GM18873 (cell line): ENCODE measurements at regions not wholly inside any gene's neighbourhood (a gene's known extent, or its start where the extent isn't known, plus 50 kb on each side); places are given as distances from the start of the nearest gene placed in this dataset.
A peak's percentile ranks its signal among the peaks of the same experiment; 100 is the strongest.
"Not testable (repeated sequence)": the region's sequence is repeated elsewhere in the genome, so short reads cannot be mapped to it uniquely, and the experiment has no call there.

Experiments used
- ATAC-seq: cut with Tn5 transposase; IDR thresholded peaks from one replicate; pipeline ENCODE4 v1.9.1; 2021; ENCODE audit warnings: mild to moderate bottlenecking, moderate library complexity, moderate number of reproducible peaks; ENCODE audit not compliant: unreplicated experiment, low FRiP score

GRCh38 chr5:86463339-86463738 lies 154.4 kb upstream of the COX7C start:
- ATAC-seq: no peak

GRCh38 chr5:86465052-86465838 lies 152.5 kb upstream of the COX7C start:
- ATAC-seq: no peak

- ATAC-seq: not testable (repeated sequence)
These were observed 151.0 kb upstream of the COX7C start for GRCh38 chr5:86466721-86467120.

- no peak for ATAC-seq
These were observed 135.7 kb upstream of the COX7C start for GRCh38 chr5:86482008-86482407.

- no peak for ATAC-seq
These were observed 124.0 kb upstream of the COX7C start for GRCh38 chr5:86493777-86494176.

- ATAC-seq: no peak
These were observed 116.8 kb upstream of the COX7C start for GRCh38 chr5:86500947-86501346.

GRCh38 chr5:86507574-86507973 lies 110.2 kb upstream of the COX7C start:
- no peak for ATAC-seq

- not testable (repeated sequence) for ATAC-seq
These were observed 107.3 kb upstream of the COX7C start for GRCh38 chr5:86510330-86510915.

- no peak for ATAC-seq
These were observed 94.0 kb upstream of the COX7C start for GRCh38 chr5:86523718-86524117.

- no peak for ATAC-seq
These were observed 92.1 kb upstream of the COX7C start for GRCh38 chr5:86525622-86526021.

- no peak for ATAC-seq
These were observed 90.9 kb upstream of the COX7C start for GRCh38 chr5:86526811-86527348.

GRCh38 chr5:86532429-86532828 lies 85.3 kb upstream of the COX7C start:
- no peak for ATAC-seq

- ATAC-seq: no peak
These were observed 81.3 kb upstream of the COX7C start for GRCh38 chr5:86536396-86536795.

- peak; percentile 72 for ATAC-seq
These were observed 75.2 kb upstream of the COX7C start for GRCh38 chr5:86542532-86542931.

- no peak for ATAC-seq
These were observed 71.7 kb upstream of the COX7C start for GRCh38 chr5:86546044-86546443.

- ATAC-seq: no peak
These were observed 71.2 kb upstream of the COX7C start for GRCh38 chr5:86546582-86546981.

GRCh38 chr5:86554638-86555037 lies 63.1 kb upstream of the COX7C start:
- ATAC-seq: no peak

GRCh38 chr5:86557920-86558319 lies 59.8 kb upstream of the COX7C start:
- ATAC-seq: no peak

- ATAC-seq: peak; percentile 73
These were observed 52.4 kb upstream of the COX7C start for GRCh38 chr5:86565197-86565789.

GRCh38 chr5:86566030-86566429 lies 51.7 kb upstream of the COX7C start:
- not testable (repeated sequence) for ATAC-seq
